ENCODE measurements at regions not wholly inside any gene's neighbourhood (a gene's known extent, or its start where the extent isn't known, plus 50 kb on each side); places are given as distances from the start of the nearest gene placed in this dataset.

DNA sequence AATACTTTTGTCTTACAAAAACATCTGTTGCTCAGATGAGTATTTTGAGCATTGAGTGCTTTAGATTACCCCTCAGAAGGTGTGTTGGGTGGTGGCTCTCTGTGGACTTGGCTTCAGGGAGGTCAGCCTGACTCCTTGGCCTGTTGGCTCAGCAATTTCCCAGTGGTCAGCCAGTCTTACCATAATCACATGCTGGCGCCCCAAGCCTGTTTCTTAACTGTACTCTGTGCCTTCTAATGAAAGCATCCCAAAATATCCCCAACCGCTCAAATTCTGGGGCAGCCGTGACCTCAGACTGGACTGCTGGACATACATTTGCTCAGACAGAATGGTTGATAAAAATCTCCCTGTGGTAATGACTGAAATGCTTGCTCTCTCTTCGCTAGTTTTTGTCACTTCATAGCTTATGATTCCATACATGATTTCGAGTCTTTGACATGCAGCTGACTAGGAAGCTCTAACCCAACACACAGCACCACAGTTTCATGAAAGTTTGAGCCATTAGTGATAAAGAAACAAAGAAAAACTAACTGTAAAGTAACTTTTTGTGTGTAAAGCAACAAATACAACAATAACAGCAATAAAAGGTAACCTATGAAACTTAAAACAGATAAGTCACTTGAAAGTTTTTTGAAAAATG lies 562.2 kb upstream of the MEF2C start:
- H3K4me3 ChIP-seq (ENCODE audit: control insufficient read depth, low read depth, low read length): no peak overlapping the region
- DNase-seq (ENCODE audit: low read depth): no peak
- TF ChIP-seq, protein P1, sequence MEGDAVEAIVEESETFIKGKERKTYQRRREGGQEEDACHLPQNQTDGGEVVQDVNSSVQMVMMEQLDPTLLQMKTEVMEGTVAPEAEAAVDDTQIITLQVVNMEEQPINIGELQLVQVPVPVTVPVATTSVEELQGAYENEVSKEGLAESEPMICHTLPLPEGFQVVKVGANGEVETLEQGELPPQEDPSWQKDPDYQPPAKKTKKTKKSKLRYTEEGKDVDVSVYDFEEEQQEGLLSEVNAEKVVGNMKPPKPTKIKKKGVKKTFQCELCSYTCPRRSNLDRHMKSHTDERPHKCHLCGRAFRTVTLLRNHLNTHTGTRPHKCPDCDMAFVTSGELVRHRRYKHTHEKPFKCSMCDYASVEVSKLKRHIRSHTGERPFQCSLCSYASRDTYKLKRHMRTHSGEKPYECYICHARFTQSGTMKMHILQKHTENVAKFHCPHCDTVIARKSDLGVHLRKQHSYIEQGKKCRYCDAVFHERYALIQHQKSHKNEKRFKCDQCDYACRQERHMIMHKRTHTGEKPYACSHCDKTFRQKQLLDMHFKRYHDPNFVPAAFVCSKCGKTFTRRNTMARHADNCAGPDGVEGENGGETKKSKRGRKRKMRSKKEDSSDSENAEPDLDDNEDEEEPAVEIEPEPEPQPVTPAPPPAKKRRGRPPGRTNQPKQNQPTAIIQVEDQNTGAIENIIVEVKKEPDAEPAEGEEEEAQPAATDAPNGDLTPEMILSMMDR (IDR thresholded peaks at IDR 0.05; ENCODE audit: control insufficient read depth, insufficient read depth, low read depth, low read length, missing control alignments): no peak

DNA sequence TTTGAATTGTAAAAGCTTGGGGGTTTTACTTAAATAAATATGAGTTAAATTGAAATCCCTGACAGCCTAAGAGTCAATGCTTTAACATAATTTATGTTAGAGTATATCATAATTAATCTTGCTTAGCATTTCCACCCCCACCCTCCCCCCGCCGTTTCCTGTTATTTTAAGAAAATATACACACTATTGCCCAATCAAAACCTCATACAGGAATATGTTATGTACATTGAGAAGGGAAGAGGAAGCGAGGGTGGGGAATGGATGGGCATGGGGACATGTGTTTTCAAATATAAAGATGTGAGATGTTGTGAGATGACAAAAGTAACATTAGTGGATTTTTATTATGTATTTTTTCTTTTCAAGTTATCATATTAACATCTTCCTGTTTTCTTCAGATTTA lies 561.1 kb upstream of the MEF2C start:
- DNase-seq (ENCODE audit: low read depth): no peak
- TF ChIP-seq, protein P1 (IDR thresholded peaks at IDR 0.05; ENCODE audit: control insufficient read depth, insufficient read depth, low read depth, low read length, missing control alignments): no peak
- H3K4me3 ChIP-seq (ENCODE audit: control insufficient read depth, low read depth, low read length): no peak overlapping the region

DNA sequence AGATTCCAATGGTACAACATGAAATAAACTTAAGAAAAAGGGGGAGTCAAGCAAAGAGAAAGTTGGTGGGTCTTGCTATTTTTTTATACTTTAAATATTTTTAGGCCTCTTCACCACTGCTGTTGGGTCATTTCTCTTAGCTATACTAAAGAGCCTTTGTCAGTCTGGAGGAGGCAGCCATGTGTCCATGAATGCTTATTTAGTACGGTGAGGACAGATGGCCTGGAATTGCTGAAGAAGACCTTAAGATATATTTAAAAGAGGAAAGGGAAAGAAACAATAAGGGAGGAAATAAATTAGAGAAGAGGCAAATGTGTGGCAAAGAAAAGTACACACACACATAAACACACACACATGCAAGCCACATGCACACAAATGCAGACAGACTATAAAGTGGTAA lies 560.5 kb upstream of the MEF2C start:
- H3K4me3 ChIP-seq (ENCODE audit: control insufficient read depth, low read depth, low read length): no peak overlapping the region
- DNase-seq (ENCODE audit: low read depth): no peak
- TF ChIP-seq, protein P1 (IDR thresholded peaks at IDR 0.05; ENCODE audit: control insufficient read depth, insufficient read depth, low read depth, low read length, missing control alignments): no peak

DNA sequence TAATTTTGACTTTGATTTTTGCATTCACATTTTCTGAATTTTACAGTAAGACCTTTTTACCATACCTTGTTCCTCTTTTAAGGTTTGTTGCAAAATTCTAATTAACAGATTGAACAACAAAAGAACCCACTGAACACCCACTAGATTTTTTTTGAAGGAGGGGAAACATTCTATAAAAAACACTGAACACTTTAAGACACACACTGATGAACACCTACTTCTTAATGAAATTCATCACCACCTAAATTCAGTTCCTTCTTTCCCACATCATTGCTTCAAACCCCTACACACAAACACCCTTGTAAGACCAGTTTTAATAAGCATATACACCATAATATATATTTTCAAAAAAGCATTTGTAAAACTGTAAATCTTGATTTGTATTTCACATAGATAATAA lies 559.0 kb upstream of the MEF2C start:
- TF ChIP-seq, protein P1 (IDR thresholded peaks at IDR 0.05; ENCODE audit: control insufficient read depth, insufficient read depth, low read depth, low read length, missing control alignments): no peak
- H3K4me3 ChIP-seq (ENCODE audit: control insufficient read depth, low read depth, low read length): no peak overlapping the region
- DNase-seq (ENCODE audit: low read depth): no peak

DNA sequence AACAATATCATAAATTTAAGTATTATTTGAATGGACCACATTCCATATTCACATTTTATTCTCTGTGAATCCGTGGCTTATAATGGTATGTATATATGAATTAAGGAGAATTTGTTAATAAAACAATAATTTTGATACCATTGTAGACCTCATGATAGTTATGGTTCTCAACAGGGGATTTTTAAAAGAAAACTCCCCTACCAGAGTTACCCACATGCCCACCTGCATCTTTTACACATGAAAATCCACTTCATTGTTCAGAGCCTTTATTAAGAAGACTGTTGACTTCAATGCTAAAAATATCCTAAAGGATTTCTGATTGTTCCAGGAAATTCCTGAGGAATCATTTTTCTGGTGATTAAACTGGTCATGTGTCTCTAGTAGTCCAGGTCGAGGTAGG lies 557.7 kb upstream of the MEF2C start:
- no peak overlapping the region for H3K4me3 ChIP-seq (ENCODE audit: control insufficient read depth, low read depth, low read length)
- TF ChIP-seq, protein P1 (IDR thresholded peaks at IDR 0.05; ENCODE audit: control insufficient read depth, insufficient read depth, low read depth, low read length, missing control alignments): no peak

DNA sequence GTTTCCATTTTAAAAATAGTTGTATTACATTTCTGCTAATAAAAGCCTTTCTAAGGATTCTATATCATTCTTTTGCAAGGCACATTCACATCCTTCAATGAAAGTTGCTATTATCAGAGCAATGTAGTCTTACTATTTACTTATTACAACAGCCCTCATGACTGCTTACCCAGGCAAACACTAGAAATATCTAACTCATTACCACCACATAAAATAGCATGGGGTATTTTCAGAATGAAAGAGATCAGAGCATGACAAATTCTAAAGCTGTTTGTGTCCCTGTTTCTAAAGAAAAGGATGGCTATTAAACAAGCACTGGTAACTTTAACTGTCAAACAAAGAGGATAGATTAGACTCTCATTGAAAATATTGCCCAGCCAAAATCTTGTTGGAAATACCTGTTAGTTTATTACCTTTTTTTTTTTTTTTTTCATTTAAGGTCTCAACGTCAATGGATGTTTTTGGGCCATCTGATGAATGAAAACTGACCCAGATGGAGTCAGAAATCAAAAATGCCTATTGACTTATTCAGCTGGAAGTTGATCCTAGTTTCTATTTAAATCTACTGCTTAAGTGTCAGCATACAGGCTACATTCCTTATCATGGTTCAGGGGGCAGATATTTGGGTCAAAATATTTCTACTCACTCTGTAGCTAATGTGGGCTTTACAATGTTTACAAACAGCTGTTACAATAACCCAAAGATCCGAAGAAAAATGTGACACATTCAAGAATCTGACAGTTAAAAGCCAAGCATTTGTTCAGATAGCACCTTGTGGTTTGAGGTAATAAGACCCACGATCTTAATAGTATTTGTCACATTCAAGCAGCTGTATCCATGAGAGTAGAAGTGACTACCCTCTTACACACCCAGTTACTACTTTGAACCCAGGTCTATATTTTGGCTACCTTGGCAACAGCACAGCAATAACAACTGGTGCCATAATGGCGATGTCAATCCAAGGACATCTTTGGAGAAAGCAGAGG lies 554.8 kb upstream of the MEF2C start:
- DNase-seq (ENCODE audit: low read depth): no peak
- TF ChIP-seq, protein P1 (IDR thresholded peaks at IDR 0.05; ENCODE audit: control insufficient read depth, insufficient read depth, low read depth, low read length, missing control alignments): no peak
- H3K4me3 ChIP-seq (ENCODE audit: control insufficient read depth, low read depth, low read length): no peak overlapping the region

More for the DNA sequence above, 557.7 kb upstream of the MEF2C start:
- DNase-seq (ENCODE audit: low read depth): no peak

Measured in AG09309 (cell line).